ENCODE measurements at regions not wholly inside any gene's neighbourhood (a gene's known extent, or its start where the extent isn't known, plus 50 kb on each side); places are given as distances from the start of the nearest gene placed in this dataset.

- TF ChIP-seq CTCF (IDR thresholded peaks at IDR 0.05): no peak
- TF ChIP-seq POLR2A (IDR thresholded peaks at IDR 0.05): no peak
Observed at GRCh38 chr10:128242641-128243040, 116.4 kb upstream of the MKI67 start.
